Body of pancreas (tissue), 4 donors: ENCODE measurements at regions not wholly inside any gene's neighbourhood (a gene's known extent, or its start where the extent isn't known, plus 50 kb on each side); places are given as distances from the start of the nearest gene placed in this dataset.
"Not testable (repeated sequence)": the region's sequence is repeated elsewhere in the genome, so short reads cannot be mapped to it uniquely, and the experiment has no call there.

Experiments
- CTCF ChIP-seq, 7 experiments: fragments of 450-650 bp in 4 of 7; fragments of 200-600 bp in 3 of 7; sonication (generic) in 3 of 7; IDR thresholded peaks; one replicate each; pipeline ENCODE4 v1.5.1; 2016 to 2019; ENCODE audit warnings: antibody characterized with exemption in 7 of 7
- POLR2A ChIP-seq, 3 donors: fragments of 450-650 bp; IDR thresholded peaks; one replicate each; pipeline ENCODE4 v1.6.1; 2016; ENCODE audit warnings: antibody characterized with exemption in 3 of 3, mild to moderate bottlenecking in 2 of 3

GRCh38 chr4:4084171-4084570 lies 142.6 kb downstream of the OTOP1 start:
- not testable (repeated sequence) for TF ChIP-seq CTCF, POLR2A (IDR thresholded peaks at IDR 0.05)
